Activated CD4-positive, alpha-beta T cell treated with anti-CD3 and anti-CD28 coated beads, Interleukin-2, amount 10 ng/mL, durations not matched to agents 7 days and 5 days (primary cell): ENCODE measurements at regions not wholly inside any gene's neighbourhood (a gene's known extent, or its start where the extent isn't known, plus 50 kb on each side); places are given as distances from the start of the nearest gene placed in this dataset.

Experiments
- CTCF ChIA-PET: fragments of 350-600 bp; sonication (Branson Sonifier 250); formaldehyde crosslinking; loops from one replicate; lab custom pipeline; 2021; ENCODE audit warnings: antibody characterized with exemption; lab: Charles Lee
- POLR2A ChIA-PET: fragments of 350-600 bp; sonication (Branson Sonifier 250); formaldehyde crosslinking; loops from one replicate; lab custom pipeline; 2021; ENCODE audit warnings: antibody characterized with exemption; lab: Charles Lee
- DNase-seq: peaks from one replicate; pipeline ENCODE4 v3.0.0-alpha.2; 2020
- H3K27ac Mint-ChIP-seq: one replicate; pipeline ENCODE4 v1.8.0; 2021; ENCODE audit warnings: mild to moderate bottlenecking, moderate library complexity, mixed read lengths
- H3K27me3 Mint-ChIP-seq: one replicate; pipeline ENCODE4 v1.8.0; 2021; ENCODE audit warnings: mixed read lengths
- H3K36me3 Mint-ChIP-seq: one replicate; pipeline ENCODE4 v1.8.0; 2021; ENCODE audit warnings: low read depth, mixed read lengths
- H3K4me1 Mint-ChIP-seq: one replicate; pipeline ENCODE4 v1.8.0; 2021; ENCODE audit warnings: mixed read lengths
- H3K4me3 Mint-ChIP-seq: one replicate; pipeline ENCODE4 v1.8.0; 2021; ENCODE audit warnings: mild to moderate bottlenecking, moderate library complexity, mixed read lengths
- H3K9me3 Mint-ChIP-seq: one replicate; pipeline ENCODE4 v1.8.0; 2021; ENCODE audit warnings: mixed read lengths

- Mint-ChIP-seq H3K9me3 (no peaks in the 10 kb centered on the region), H3K36me3 (no peaks in the 10 kb centered on the region), H3K4me1 (peaks cover 2% of the 10 kb centered on the region), H3K27ac (no peak overlapping the region), H3K27me3 (peaks cover 13% of the 10 kb centered on the region), H3K4me3 (no peak overlapping the region)
- CTCF ChIA-PET, result interaction anchor here (2.1 kb wide), 1 partner anchor 10 kb away, joined by 4 read pairs; no protein-coding TSS in a partner anchor
- DNase-seq, result peak; percentile 18
- POLR2A ChIA-PET, result no interaction called here
Observed at GRCh38 chr20:9912858-9913434, 74.1 kb upstream of the PAK5 start.

GRCh38 chr20:9912290-9912689 lies 73.4 kb upstream of the PAK5 start:
- no peak for DNase-seq
- H3K9me3 Mint-ChIP-seq, result no peaks in the 10 kb centered on the region
- no peak overlapping the region for H3K4me3 Mint-ChIP-seq
- ChIA-PET POLR2A (no interaction called here), CTCF (interaction anchor here (0.6 to 2.1 kb wide), 2 partner anchors 9 to 41 kb away, joined by 3 to 4 read pairs; no protein-coding TSS in a partner anchor)
- H3K27me3 Mint-ChIP-seq, result peaks cover 11% of the 10 kb centered on the region
- no peak overlapping the region for H3K27ac Mint-ChIP-seq
- no peaks in the 10 kb centered on the region for H3K36me3 Mint-ChIP-seq
- H3K4me1 Mint-ChIP-seq, result peaks cover 2% of the 10 kb centered on the region

GRCh38 chr20:9911519-9911918 lies 72.6 kb upstream of the PAK5 start:
- H3K9me3 Mint-ChIP-seq, result no peaks in the 10 kb centered on the region
- H3K27me3 Mint-ChIP-seq, result peaks cover 9% of the 10 kb centered on the region
- CTCF ChIA-PET, result interaction anchor here (0.6 to 2.1 kb wide), 2 partner anchors 8 to 40 kb away, joined by 3 to 4 read pairs; no protein-coding TSS in a partner anchor
- H3K27ac Mint-ChIP-seq, result no peak overlapping the region
- no peaks in the 10 kb centered on the region for H3K36me3 Mint-ChIP-seq
- H3K4me3 Mint-ChIP-seq, result no peak overlapping the region
- POLR2A ChIA-PET, result no interaction called here
- peaks cover 2% of the 10 kb centered on the region for H3K4me1 Mint-ChIP-seq
- DNase-seq, result no peak

DNA sequence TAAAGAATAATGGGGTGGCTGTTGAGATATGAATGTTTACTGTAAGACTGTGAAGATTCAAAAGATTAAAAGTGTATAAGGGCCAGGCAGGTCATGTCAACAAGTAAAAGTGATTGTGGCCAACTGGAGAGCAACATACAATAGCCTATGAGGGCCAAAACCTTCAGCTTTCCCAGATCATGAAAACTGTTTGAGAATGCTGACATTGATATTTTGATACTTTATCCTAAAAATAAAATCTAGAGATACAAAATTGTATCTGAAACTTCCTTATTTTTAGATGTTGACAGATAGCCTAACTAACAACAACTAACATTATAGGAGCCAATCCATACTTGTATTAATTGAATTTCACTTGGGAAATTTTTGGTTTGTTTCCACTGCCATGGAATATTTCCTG lies 70.3 kb upstream of the PAK5 start:
- H3K4me1 Mint-ChIP-seq, result peaks cover 2% of the 10 kb centered on the region
- H3K27ac Mint-ChIP-seq, result no peak overlapping the region
- no peak for DNase-seq
- H3K36me3 Mint-ChIP-seq, result no peaks in the 10 kb centered on the region
- H3K9me3 Mint-ChIP-seq, result no peaks in the 10 kb centered on the region
- CTCF ChIA-PET, result interaction anchor here (0.6 kb wide), 1 partner anchor 13 kb away, joined by 3 read pairs; no protein-coding TSS in a partner anchor
- H3K4me3 Mint-ChIP-seq, result no peak overlapping the region
- POLR2A ChIA-PET, result no interaction called here
- peaks cover 4% of the 10 kb centered on the region for H3K27me3 Mint-ChIP-seq

GRCh38 chr20:9903048-9903655 lies 64.3 kb upstream of the PAK5 start:
- CTCF ChIA-PET, result interaction anchor here (1.3 kb wide), 1 partner anchor 9 kb away, joined by 4 read pairs; no protein-coding TSS in a partner anchor
- peaks cover 2% of the 10 kb centered on the region for H3K9me3 Mint-ChIP-seq
- no peaks in the 10 kb centered on the region for H3K27me3 Mint-ChIP-seq
- POLR2A ChIA-PET, result no interaction called here
- no peaks in the 10 kb centered on the region for H3K36me3 Mint-ChIP-seq
- no peaks in the 10 kb centered on the region for H3K4me1 Mint-ChIP-seq
- DNase-seq, result no peak
- no peak overlapping the region for H3K27ac Mint-ChIP-seq
- H3K4me3 Mint-ChIP-seq, result no peak overlapping the region

- Mint-ChIP-seq H3K36me3 (peaks cover 1% of the 10 kb centered on the region), H3K9me3 (peaks cover 5% of the 10 kb centered on the region), H3K27ac (peak overlapping the region; percentile 20), H3K4me1 (no peaks in the 10 kb centered on the region), H3K4me3 (no peak overlapping the region), H3K27me3 (no peaks in the 10 kb centered on the region)
- DNase-seq, result no peak
- ChIA-PET POLR2A (no interaction called here), CTCF (no interaction called here)
Observed at GRCh38 chr20:9889270-9889981, 50.5 kb upstream of the PAK5 start.
